ENCODE measurements at regions not wholly inside any gene's neighbourhood (a gene's known extent, or its start where the extent isn't known, plus 50 kb on each side); places are given as distances from the start of the nearest gene placed in this dataset.
A peak's percentile ranks its signal among the peaks of the same experiment; 100 is the strongest.

DNA sequence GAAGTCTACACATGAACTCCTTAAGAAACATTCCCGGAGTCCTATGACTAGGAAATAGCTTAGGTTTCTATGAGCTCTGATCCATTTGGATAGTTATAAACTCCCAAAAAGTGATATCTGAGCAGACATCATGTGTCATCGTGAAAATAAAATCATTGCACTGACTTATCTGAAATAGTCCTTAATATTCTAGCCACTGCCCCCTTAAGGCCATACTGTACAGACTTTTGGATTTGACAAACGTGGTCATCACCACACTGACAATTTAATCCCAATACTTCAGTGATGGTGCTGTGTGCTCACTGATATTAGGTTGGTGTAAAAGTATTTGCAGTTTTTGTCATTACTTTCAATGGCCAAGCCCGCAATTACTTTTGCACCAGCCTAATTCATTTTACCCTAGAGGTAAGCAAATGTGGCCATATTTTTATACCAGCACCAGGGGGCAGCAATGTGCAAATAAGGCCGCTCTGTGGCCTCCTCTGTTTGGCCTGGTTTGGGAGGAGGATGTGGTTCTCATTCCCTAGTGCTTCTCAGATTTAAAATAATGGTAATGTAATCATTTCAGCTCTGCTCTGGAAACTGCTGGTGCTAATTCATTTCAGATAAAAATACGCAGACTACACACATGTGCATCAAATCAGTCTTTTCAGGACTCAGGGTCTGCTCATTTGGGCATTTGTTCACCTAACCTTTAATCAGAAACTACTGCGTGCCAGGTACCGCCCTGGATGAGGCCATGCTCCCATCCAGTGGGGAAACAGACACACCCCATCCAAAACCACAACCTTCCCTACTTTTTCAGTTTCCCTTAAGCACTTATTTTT is 196.4 kb upstream of the C1QTNF7 start:
- H3K9me2 ChIP-seq (replicated peaks; ENCODE audit: insufficient read depth, low read length): no peaks in the 10 kb centered on the region
- no peaks in the 10 kb centered on the region for H3K9me3 ChIP-seq (replicated peaks; ENCODE audit: insufficient read depth, low read length)
- H3K27ac ChIP-seq (ENCODE audit: low read length): no peak overlapping the region
- H2AFZ ChIP-seq (ENCODE audit: low read length): no peak overlapping the region
- peak; percentile 77 for DNase-seq
- H3K36me3 ChIP-seq (replicated peaks; ENCODE audit: insufficient read depth, low read length): no peaks in the 10 kb centered on the region
- H3K9ac ChIP-seq (ENCODE audit: low read length): no peak overlapping the region
- H3K4me1 ChIP-seq (ENCODE audit: low read length): peaks cover 15% of the 10 kb centered on the region
- peaks cover 13% of the 10 kb centered on the region; the same call in 1 of the 2 replicates for H3F3A ChIP-seq (ENCODE audit: insufficient read depth, low read length)
- H3K4me2 ChIP-seq (ENCODE audit: low read depth, low read length): no peak overlapping the region
- no peak overlapping the region for H3K4me3 ChIP-seq (ENCODE audit: low read length)
- H3K79me2 ChIP-seq (ENCODE audit: low read length): no peaks in the 10 kb centered on the region
- TF ChIP-seq, protein P1, sequence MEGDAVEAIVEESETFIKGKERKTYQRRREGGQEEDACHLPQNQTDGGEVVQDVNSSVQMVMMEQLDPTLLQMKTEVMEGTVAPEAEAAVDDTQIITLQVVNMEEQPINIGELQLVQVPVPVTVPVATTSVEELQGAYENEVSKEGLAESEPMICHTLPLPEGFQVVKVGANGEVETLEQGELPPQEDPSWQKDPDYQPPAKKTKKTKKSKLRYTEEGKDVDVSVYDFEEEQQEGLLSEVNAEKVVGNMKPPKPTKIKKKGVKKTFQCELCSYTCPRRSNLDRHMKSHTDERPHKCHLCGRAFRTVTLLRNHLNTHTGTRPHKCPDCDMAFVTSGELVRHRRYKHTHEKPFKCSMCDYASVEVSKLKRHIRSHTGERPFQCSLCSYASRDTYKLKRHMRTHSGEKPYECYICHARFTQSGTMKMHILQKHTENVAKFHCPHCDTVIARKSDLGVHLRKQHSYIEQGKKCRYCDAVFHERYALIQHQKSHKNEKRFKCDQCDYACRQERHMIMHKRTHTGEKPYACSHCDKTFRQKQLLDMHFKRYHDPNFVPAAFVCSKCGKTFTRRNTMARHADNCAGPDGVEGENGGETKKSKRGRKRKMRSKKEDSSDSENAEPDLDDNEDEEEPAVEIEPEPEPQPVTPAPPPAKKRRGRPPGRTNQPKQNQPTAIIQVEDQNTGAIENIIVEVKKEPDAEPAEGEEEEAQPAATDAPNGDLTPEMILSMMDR (IDR thresholded peaks at IDR 0.05; ENCODE audit: low read length): peak; percentile 82
- TF ChIP-seq EZH2phosphoT487 (IDR thresholded peaks at IDR 0.05; ENCODE audit: low read length): no peak
- no peaks in the 10 kb centered on the region for H4K20me1 ChIP-seq (ENCODE audit: insufficient read depth, low read length)
- peaks cover 26% of the 10 kb centered on the region for H3K27me3 ChIP-seq (replicated peaks; ENCODE audit: insufficient read depth, low read length)

DNA sequence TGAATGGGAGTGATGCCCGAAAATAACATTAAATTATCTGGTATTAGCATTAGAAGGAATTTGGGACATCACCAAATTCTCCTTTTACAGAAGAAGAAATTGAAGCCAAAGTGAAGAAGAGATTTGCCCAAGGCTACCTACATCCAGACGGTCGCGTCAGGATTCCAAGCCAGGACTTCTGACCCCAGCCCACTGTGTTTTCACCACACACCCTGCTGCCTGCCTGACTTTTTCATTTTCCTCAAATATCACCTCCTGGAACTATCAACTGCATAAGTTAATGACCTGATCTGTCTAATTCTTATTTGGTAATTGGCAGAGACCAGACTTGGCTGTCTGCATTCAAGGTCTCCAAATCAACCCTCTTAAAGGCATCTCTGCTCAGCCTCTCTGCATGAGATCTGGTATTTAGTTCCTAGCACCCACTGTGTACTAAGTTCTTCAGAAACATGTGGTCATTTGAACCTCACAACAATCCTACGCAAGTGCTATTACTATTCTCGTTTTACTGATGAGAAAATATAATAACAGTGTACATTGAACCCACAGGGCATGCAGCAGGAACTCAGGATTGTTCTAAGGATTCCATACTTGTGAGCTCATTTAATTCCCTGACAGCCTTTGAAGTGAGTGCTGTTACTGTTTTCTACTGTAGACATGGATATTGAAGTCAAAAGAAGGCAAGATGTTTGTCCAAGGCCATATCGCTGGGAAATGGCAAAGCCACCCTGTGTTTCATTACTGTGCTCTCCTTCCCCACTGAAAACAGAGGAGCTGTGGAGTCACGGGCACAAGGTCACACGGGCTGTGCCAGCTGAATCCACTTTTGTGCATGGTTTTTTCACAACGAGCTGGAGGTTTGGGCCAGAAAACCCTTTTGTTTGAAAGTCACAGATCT is 195.2 kb upstream of the C1QTNF7 start:
- TF ChIP-seq EZH2phosphoT487 (IDR thresholded peaks at IDR 0.05; ENCODE audit: low read length) (no peak), EZH2 (optimal IDR thresholded peaks at IDR 0.05; ENCODE audit: low read depth, low read length) (no peak)
- TF ChIP-seq, protein P1 (IDR thresholded peaks at IDR 0.05; ENCODE audit: low read length): no peak
- H3K79me2 ChIP-seq (ENCODE audit: low read length): no peaks in the 10 kb centered on the region
- no peak overlapping the region for H3K9ac ChIP-seq (ENCODE audit: low read length)
- no peaks in the 10 kb centered on the region for H3K36me3 ChIP-seq (replicated peaks; ENCODE audit: insufficient read depth, low read length)
- peaks cover 15% of the 10 kb centered on the region for H3K4me1 ChIP-seq (ENCODE audit: low read length)
- peak overlapping the region; percentile 33 for H3K4me3 ChIP-seq (ENCODE audit: low read length)
- peak overlapping the region; percentile 83 for H3K4me2 ChIP-seq (ENCODE audit: low read depth, low read length)
- H2AFZ ChIP-seq (ENCODE audit: low read length): no peak overlapping the region
- H3K9me2 ChIP-seq (replicated peaks; ENCODE audit: insufficient read depth, low read length): no peaks in the 10 kb centered on the region
- H3K27ac ChIP-seq (ENCODE audit: low read length): no peak overlapping the region
- H3K27me3 ChIP-seq (replicated peaks; ENCODE audit: insufficient read depth, low read length): peaks cover 26% of the 10 kb centered on the region
- no peaks in the 10 kb centered on the region for H4K20me1 ChIP-seq (ENCODE audit: insufficient read depth, low read length)
- H3F3A ChIP-seq (ENCODE audit: insufficient read depth, low read length): peaks cover 13% of the 10 kb centered on the region; the same call in 1 of the 2 replicates
- peak; percentile 72 for DNase-seq
- H3K9me3 ChIP-seq (replicated peaks; ENCODE audit: insufficient read depth, low read length): no peaks in the 10 kb centered on the region

DNA sequence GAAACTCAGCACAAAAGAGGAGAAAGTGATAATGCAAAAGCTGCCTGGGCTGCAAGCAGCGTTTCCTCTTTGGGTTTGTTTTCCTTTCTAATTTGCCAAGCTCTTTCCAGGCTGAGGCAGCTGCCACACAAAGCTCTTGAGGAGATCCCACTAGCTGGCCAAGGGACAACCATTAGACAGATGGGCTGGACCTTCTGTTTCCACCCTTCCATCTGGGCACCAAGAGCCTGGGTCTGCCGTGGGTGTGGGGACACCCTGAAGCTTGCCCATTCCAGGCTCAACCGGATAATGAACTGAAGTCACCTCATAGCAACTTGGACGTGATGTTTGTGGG is 194.6 kb upstream of the C1QTNF7 start:
- Histone ChIP-seq H3K27me3 (replicated peaks; ENCODE audit: insufficient read depth, low read length) (peaks cover 26% of the 10 kb centered on the region), H2AFZ (ENCODE audit: low read length) (no peak overlapping the region), H3F3A (ENCODE audit: insufficient read depth, low read length) (peaks cover 13% of the 10 kb centered on the region; the same call in 1 of the 2 replicates), H3K4me2 (ENCODE audit: low read depth, low read length) (peak overlapping the region; percentile 83), H4K20me1 (ENCODE audit: insufficient read depth, low read length) (no peaks in the 10 kb centered on the region), H3K36me3 (replicated peaks; ENCODE audit: insufficient read depth, low read length) (no peaks in the 10 kb centered on the region), H3K9me3 (replicated peaks; ENCODE audit: insufficient read depth, low read length) (no peaks in the 10 kb centered on the region), H3K27ac (ENCODE audit: low read length) (no peak overlapping the region), H3K4me3 (ENCODE audit: low read length) (peak overlapping the region; percentile 33), H3K9ac (ENCODE audit: low read length) (no peak overlapping the region), H3K9me2 (replicated peaks; ENCODE audit: insufficient read depth, low read length) (no peaks in the 10 kb centered on the region), H3K79me2 (ENCODE audit: low read length) (no peaks in the 10 kb centered on the region), H3K4me1 (ENCODE audit: low read length) (peaks cover 15% of the 10 kb centered on the region)
- no peak for DNase-seq
- TF ChIP-seq, protein P1 (IDR thresholded peaks at IDR 0.05; ENCODE audit: low read length): no peak
- TF ChIP-seq EZH2 (optimal IDR thresholded peaks at IDR 0.05; ENCODE audit: low read depth, low read length) (no peak), EZH2phosphoT487 (IDR thresholded peaks at IDR 0.05; ENCODE audit: low read length) (no peak)
